HPDE6-E6E7 (cell line): ENCODE measurements at regions not wholly inside any gene's neighbourhood (a gene's known extent, or its start where the extent isn't known, plus 50 kb on each side); places are given as distances from the start of the nearest gene placed in this dataset.
A peak's percentile ranks its signal among the peaks of the same experiment; 100 is the strongest.
"Not testable (repeated sequence)": the region's sequence is repeated elsewhere in the genome, so short reads cannot be mapped to it uniquely, and the experiment has no call there.

Experiments
- DNase-seq: peaks from one replicate; pipeline ENCODE4 v3.0.0; 2011; ENCODE audit warnings: missing footprints; ENCODE audit errors: extremely low spot score

DNA sequence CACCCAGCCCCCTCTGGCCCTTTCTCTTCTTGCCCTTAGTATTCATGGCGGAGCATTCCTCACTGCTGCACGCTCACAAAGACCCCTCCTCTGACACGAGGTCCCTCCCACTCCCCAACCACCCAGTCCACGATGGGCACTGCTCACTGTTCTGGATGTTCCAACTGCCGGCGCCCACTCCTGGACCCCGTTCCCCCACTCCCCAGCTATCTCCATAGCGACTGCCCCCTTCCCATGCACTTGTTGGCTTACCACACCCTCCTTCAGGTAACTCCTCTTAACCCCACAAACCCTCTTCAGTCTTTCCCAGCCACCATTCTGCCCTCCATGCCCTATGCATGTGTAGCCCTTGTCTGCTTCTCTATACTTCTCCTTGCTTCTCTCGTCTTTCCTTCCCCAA lies 961.5 kb upstream of the DEFB115 start:
- not testable (repeated sequence) for DNase-seq

DNA sequence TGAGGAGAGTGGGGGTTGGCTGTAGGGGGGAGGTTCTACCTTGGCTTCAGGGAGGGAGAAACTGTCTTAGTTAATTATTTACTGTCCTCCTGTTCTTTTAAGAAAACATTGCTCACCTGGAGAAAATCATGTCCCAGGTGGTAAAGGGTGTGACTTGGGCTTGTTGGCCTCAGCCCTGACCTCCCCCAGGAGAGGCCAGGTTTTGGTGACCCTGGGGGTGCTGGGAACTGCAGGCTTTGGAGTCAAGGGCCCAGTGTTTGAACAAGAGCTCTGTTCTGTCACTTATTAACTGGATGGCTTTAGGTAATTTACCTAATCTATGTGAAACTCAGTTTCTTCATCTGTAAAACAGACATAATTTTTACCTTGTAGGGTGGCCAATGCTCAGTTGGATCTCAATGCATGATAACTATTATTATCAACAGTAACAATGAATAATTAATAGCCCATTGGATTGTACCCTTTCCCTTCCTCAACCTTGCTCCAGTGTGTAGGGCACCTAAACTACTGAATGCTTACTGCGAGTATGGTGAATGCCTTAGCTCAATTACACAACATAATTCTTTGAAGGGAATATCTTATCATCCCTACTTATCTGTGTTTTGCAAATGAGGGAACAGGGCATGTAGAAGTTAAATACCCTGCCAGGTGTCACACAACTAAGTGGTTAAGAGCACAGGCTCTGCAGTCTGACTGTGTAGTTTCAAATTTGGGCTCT lies 959.4 kb upstream of the DEFB115 start:
- not testable (repeated sequence) for DNase-seq

DNA sequence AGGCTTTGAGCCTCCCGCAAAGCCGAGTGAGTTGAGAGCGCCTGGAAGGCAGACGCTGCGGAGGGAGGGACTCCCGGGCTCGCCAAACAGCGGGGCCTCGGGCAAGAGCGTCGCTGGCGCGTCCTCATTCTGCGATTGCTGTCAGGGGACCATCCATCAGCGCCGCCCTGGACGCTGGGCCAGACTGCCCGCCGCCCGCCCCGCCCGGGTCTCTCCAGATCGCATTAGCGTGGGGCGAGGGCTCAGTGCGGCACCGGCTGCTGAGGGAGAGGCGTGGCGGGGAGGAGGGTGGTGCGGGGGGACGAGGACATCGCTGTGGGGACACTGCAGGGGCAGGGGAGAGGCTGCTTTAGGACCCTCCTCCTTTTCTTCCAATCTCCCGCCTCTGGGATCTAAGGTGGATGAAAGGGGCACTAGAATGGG lies 957.2 kb upstream of the DEFB115 start:
- DNase-seq: not testable (repeated sequence)

DNA sequence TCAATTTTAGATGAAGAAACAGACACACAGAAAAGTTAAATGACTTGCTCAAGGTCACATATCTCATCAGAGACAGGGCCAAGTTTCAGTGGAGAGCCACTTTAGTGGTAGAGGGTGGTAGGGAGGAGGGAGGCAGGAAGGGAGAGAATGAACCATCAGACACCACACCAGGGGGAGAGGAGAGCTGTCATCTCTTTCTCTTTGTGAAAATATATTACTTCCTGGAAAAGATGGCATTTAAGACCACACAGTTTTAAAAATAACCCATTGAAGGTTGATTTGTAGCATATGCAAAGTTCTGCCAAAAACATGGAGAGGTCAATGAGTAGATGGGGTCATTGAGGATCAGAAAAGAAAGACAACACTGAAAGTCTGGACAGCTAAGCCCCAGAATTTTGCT lies 954.7 kb upstream of the DEFB115 start:
- not testable (repeated sequence) for DNase-seq

DNA sequence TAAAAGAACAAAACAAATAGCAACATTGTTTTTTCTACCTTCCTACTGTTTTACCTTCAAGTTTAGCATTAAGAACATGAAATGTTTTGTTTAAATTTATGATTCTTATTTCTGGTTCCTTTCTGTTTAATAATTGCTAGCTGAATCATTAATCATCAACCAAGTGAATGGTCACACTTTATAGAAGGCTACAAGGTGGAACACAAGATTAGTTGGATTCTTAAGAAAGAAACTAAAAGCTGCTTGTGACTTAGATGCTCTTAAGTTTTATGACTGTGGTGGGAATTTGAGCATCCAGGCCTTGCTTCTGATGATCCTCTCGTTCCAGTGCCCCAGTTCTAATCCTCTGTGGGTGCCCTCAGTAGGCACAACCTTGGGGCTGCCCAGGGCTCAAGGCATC lies 947.5 kb upstream of the DEFB115 start:
- DNase-seq: not testable (repeated sequence)

DNA sequence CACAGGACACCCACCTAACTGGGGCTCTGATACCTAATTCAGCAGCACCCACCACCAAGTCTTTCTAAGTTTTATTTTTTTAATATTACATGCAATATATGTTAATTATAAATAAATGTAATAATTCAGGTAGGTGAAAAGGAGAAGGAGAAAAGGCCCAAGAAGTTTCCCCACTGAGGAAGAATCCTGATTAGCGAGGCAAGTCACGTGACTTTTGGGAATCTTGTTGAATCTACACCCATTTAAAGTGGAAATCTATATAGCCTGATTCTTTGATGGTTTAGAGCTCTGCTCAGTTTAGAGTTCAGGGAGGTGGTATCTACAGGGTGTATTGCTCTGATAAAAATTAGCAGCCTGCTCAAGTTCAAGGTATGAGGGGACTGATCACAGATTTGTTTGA lies 947.1 kb upstream of the DEFB115 start:
- DNase-seq: not testable (repeated sequence)

DNA sequence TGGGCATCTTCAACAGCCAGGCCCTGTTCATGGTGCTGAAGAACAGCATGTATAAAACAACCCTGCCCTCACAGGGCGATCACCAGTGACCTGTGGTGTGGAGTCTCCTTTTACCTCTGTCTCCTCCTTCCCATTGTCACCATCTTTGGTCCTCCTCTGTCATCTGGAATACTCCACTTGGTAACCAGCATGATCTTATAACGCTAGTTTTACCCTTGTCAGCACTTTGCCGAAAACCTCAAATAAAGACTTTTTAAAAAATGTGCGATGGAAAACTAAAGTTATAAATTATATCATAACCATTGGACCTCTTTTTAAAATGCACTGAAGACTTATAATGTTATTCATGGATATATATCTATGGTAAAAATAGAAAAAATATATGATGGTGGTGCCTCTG lies 945.2 kb upstream of the DEFB115 start:
- DNase-seq: not testable (repeated sequence)

DNA sequence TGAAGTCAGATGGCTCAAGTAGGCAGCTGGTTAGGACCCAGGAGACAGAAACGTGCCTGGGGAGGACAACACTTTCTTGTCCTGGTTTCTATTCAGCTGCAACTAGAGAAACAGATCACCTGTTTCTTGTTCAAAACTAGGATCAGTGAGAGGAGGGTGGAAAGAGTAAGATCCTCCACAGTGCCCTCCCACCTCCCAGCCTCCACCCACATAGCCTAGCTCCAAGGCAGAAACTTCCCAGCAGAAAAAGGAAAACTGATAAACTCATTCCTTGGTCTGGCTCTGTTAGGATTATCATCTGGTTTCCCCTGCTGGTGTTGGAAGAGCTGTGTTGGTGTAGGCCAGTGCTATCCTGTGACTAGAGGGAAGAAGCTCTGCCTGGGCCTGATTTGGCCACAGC lies 943.8 kb upstream of the DEFB115 start:
- not testable (repeated sequence) for DNase-seq

DNA sequence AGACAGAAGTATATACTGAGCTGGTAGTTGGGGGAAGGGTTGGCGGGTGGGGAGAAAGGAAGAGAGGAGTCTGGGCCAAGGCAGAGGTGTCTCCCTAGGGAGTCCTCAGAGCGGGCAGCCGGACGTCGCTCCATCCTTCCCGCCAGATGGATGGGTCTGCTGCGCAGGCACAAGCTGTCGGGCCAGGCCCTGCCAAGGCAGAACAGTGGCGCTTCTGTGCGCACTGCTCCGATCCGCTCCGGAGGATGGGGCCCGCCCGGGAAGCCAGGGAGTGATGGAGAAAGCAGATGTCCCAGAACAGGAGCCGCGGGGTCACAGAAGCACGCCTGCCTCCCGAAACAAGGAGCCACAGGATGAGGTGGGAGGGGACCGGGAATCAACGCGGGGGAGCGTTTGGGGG lies 941.4 kb upstream of the DEFB115 start:
- DNase-seq: not testable (repeated sequence)

DNA sequence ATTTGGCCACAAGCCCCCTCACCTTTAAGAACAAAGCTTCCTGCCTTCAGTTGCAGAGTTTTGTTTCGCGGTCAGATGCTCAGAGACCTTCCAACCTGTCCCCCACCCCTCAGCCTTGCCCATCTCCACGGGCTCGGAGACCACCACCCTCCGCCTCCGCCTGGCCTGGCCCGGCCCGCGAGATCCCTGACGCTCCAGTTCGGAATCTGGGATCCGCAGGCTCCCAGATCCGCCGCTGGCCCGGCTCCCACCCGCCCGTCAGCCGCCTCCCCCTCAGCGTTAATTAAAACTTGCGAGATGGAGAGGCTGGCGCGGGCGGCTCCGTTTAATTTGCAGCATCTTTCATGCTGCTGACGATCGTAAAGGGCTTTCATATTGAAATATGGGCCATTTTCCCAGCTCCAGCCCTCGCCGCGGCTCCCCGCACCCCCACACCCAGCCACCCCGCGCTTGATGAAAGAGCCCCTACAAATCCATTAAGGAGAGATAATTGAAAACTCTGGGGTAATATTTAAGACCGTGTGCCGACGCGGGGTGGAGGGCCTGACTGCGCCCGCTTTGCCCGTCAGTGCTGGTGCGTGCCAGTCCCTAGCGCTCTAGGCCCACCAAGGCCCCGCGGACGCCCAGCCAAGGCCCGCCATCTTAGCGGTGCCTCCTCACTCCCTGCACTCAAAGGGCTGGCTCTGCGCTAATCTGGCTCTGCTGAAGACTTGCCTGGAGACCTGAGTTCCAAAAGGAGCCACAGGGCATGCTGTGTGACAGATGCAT lies 940.7 kb upstream of the DEFB115 start:
- not testable (repeated sequence) for DNase-seq

DNA sequence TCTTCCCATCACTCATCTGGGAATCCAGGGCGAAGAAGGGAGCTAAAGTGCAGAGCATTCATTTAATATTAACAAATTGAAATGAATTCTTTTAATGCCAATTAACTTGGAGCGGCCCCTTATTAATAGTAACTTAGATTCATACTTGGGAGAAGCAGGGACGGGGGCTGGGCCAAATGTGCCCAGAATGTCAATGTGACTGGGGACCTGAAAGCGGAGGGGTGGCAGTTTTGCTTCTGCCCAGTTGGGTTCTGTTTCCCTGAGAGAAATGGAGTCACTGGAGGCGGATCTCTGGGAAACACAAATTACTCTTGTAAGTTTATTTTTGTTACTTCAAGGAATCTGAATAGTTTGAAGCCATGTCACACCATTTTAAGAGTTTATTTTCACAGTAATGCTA lies 923.7 kb upstream of the DEFB115 start:
- not testable (repeated sequence) for DNase-seq

DNA sequence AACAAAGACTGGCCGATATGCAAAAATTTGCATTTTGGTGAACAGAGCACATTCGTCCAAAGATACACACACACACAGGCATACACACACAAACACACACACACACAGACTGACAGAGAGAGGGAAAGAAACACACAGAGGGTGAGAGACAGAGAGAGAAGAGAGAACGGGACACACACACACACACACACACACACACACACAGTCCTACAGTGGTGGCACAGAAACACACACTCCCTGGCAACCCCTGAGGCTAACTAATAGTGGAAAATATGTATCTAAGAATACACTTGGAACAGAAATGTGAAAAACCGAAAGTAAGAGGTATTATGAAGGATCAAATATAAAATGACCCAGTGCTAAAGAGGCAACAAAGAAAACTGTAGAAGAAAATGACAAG lies 919.9 kb upstream of the DEFB115 start:
- DNase-seq: not testable (repeated sequence)

DNA sequence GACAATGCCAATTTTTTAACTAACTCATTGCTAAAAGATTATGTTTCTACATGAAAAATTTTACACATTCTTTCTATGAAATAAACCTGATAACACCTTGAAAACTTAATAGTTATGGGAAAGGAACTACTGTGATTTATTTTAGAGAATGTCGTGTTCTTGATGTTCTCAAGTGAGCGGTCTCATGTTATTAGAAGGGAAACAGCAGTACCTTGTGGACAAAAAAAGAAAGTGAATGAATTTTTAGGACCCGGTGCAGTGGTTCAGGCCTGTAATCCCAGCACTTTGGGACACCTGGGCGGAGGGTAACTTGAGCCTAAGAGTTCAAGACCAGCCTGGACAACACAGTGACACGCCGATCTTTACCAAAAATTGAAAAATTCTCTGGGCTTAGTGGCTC lies 908.5 kb upstream of the DEFB115 start:
- not testable (repeated sequence) for DNase-seq

DNA sequence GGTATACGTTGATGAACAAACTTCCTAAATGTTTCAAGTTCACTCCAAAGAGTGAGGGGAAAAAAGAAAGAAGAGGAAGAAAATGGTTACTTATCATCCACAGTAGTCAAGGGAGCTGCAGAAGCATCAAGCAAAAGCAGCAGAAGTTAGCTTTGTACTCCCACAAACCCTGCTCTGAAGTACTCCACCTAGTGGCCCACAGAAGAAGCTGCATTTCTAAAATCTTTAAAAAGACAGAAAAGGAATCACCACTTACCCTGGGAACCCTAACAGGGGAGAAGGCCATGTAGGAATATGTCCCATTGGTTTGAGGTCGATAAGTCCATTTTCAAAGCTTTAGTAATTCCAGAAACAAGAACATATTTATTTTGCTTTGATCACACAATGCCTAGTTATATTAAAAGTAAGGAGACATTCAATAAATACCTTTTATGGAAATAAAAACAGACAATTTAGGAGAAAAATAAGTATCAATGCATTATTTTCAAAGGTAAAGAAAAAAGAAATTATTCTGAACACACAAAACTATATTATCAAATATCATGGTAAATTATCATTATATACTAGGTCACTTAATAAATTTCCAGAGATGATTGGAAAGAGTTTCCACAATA lies 900.5 kb upstream of the DEFB115 start:
- DNase-seq: not testable (repeated sequence)

DNA sequence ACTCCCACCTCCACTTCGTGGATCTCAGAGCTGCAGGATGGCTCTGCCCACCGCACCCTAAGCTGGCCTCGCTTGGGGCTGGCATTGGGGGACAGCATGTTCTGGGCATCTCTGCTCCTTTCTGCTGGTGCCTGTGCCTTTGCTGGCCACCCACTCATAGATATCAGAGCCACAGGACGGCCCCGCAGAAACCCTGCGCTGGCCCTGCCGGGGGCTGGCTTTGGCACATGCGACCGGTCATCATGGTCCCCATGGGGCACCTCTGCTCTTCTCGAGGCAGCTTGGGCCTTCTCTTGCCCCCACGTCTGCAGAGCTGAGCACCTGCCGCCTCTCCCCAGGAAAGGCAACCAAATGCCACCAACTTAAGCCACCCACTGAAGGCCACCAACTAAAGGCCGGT lies 895.7 kb upstream of the DEFB115 start:
- DNase-seq: not testable (repeated sequence)

DNA sequence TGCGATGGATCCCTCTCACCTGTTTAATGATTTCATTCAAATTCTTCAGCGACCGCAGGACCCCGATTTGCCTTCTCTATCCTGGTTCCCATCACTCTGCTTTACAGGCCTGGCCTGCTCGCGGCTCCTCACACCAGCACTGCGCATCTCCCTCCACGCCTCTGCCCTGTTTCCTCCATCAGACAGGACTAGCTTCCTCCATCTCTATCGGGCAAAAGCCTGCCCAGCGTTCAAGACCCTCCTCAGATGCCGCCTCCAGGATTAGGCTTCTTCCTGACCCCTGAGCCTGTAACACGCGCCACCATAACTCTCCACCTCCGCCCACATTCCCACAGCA lies 881.1 kb upstream of the DEFB115 start:
- DNase-seq: not testable (repeated sequence)

DNA sequence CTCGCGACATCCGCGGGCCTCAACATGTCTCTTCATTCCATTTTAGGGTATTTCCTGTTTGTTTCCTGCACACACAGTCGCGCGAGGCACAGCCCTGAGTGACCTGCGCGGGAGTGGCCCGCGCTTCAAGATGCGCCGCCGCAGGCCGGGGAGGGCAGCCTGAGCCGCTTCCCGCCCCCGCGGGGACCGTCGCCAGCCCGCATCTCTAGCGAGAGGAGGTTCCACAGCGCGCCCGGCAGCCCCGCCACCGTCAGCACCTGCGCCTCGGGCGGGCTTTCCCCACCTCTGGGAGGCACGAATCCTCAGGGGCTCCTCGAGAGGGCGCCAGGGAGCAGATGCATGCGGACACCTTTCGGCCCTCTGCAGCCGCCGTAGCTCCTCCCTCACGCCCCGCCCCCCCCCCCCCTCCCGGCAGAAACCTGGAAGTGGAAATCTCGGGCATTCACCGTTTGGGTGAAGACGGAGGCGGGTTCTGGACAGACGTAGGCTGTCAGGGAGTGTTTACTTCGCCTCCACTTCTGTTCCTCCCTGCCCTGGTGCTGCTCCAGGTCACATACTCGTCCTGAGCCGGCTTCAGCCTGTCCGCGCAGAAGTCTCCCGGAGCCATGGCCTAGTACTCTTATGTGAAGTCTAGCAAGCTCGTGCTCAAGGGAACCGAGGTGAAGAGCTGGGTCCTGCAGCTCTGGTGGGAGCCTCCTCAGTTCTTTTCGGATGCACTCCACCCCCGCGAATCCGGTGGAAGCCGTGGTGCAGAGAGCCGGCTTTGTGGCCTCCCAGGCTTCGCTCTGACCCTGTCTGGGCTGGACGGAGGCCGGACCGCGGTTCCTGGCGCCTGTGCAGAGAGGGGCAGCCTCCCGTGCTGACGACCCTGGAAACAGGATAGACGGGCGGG lies 880.5 kb upstream of the DEFB115 start:
- peak; percentile 86 for DNase-seq

DNA sequence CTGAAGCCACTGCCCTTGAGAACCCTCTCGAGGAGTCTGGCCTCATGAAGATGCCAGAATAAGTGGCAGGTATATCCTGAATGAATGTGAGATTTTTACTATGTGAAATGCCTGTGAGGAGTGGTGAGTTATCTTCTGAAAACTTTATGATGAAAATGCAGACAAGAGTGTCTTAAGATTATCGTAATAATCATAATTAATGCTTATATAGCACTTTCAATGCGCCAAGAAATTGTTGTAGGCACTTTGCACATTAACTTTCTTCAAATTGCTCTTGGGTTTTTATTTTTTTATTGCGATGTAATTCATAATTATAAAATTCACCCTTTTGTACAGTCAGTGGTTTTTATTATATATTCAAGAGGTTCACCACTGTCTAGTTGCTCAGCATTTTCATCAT lies 879.1 kb upstream of the DEFB115 start:
- not testable (repeated sequence) for DNase-seq

DNA sequence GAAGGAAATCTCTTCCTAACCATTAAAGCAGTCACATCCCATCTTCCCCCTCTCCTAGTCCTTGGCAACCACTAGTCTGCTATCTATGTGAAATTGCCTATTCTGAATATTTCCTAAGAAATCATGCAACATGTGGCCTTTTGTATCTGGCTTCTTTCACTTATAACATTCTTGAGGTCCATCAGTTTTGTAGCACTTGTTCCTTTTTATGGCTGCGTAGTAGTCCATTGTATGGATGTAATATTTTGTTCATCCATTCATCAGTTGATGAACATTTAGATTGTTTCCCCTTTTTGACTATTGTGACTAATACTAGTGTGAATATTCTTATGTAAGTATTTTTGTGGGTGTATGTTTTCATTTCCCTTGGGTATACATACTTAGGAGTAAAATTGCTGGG lies 878.7 kb upstream of the DEFB115 start:
- DNase-seq: not testable (repeated sequence)

DNA sequence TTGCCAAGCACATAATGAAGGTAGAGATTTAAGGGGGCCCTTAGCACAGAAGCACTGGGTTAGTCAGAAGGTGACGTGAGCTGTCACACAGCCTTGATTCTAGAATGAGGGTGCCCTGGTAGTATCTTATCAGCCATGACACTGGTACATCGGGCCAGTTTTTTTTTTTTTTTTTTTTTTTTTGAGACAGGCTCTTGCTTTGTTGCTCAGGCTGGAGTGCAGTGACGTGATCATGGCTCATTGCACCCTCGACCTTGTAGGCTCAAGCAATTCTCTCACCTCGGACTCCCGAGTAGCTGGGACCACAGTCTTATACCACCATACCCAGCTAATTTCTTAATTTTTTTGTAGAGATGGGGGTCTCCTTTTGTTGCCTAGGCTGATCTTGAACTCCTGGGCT lies 872.6 kb upstream of the DEFB115 start:
- DNase-seq: not testable (repeated sequence)

DNA sequence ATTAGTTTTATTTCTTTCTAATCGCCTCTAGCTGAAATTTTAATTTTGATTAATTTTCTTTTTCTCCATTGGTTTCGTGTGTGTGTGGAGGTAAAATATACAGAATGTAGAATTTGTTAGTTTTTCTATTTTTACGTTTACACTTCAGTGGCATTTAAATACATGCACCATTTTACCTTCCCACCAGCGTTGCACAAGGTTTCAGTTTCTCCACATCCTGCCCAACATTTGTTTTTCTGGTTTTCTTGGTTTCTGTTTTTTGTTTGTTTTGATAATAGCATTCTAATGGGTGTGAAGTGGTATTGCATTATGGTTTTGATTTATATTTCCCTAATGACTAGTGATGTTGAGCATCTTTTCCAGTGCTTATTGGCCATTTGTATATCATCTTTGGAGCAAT lies 871.4 kb upstream of the DEFB115 start:
- not testable (repeated sequence) for DNase-seq

DNA sequence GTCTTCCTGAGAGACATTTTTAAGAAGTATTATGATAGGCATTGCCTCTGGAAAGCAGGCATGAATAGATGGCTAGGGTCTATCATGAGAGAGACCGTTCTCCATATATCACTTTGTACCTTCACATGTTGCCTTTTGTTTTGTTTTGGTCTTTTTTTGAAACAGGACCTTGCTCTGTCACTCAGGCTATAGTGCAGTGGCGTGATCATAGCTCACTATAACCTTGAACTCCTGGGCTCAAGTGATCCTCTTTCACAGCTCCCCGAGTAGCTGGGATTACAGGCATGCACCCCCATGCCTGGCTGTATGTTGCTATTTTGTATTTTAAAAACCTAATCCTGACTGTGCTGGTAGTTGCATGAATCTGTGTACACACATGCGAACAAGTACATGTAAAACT lies 869.6 kb upstream of the DEFB115 start:
- not testable (repeated sequence) for DNase-seq
